HCT116 (cell line): ENCODE measurements at regions not wholly inside any gene's neighbourhood (a gene's known extent, or its start where the extent isn't known, plus 50 kb on each side); places are given as distances from the start of the nearest gene placed in this dataset.

Experiments used
- ATAC-seq: fragments of 200-7000 bp; cut with Tn5 transposase; 2 replicates; pipeline ENCODE4 v1.9.1; 2020; ENCODE audit warnings: mild to moderate bottlenecking, moderate library complexity
- BruUV-seq: library from RNA; stranded (reverse); fragments of 400-500 nt; replicated peaks from 2 replicates; lab custom pipeline; 2021; lab: Mats Ljungman, UMichigan
- CTCF ChIA-PET: fragments of 300-600 bp; sonication (Branson Sonifier 250); formaldehyde crosslinking; loops from one replicate; lab custom pipeline; 2021; ENCODE audit warnings: antibody characterized with exemption; lab: Charles Lee
- POLR2A ChIA-PET: fragments of 300-600, 350-600 bp; sonication (Branson Sonifier 250); formaldehyde crosslinking; loops from one replicate; lab custom pipeline; 2021; ENCODE audit warnings: antibody characterized with exemption; lab: Charles Lee
- RAD21 ChIA-PET, 2 experiments: fragments of 300-600 bp; sonication (Branson Sonifier 250); formaldehyde crosslinking; loops; one replicate each; lab custom pipeline; 2023; ENCODE audit warnings: low total read pairs in 2 of 2; ENCODE audit not compliant: uncharacterized antibody in 2 of 2, unreplicated experiment in 2 of 2, low non-redundant PET in 1 of 2; lab: Charles Lee
- DNase-seq: peaks from one replicate; pipeline ENCODE4 v3.0.0-alpha.2; 2010; ENCODE audit warnings: low read depth, low spot score
- H2AFZ ChIP-seq: fragments of 200-600 bp; shearing (Covaris generic), sonication (generic); 2 replicates; pipeline ENCODE4 v1.6.1; 2017; ENCODE audit warnings: low read depth, mixed run types, mixed read lengths, antibody characterized with exemption, low read length; ENCODE audit not compliant: poor library complexity, severe bottlenecking
- H3K27ac ChIP-seq: 2 replicates; pipeline ENCODE4 v1.5.1; 2012; ENCODE audit warnings: low read depth, low read length
- H3K27me3 ChIP-seq: fragments of 200-600 bp; sonication (generic); 2 replicates; pipeline ENCODE4 v1.6.1; 2016; ENCODE audit warnings: mixed run types, low read length, mixed read lengths; ENCODE audit not compliant: insufficient read depth
- H3K36me3 ChIP-seq, 2 experiments: fragments of 200-500 bp in 1 of 2; fragments of 200-600 bp in 1 of 2; sonication (Bioruptor generic) in 1 of 2; sonication (generic) in 1 of 2; 2 replicates each; pipeline versions ENCODE4 v1.5.1 to v1.6.1; 2014 to 2016; ENCODE audit warnings: low read length in 2 of 2, inconsistent platforms in 1 of 2, mixed read lengths in 1 of 2, mixed run types in 1 of 2; ENCODE audit not compliant: insufficient read depth in 2 of 2, control insufficient read depth in 1 of 2
- H3K4me1 ChIP-seq, 2 experiments: fragments of 200-600 bp in 1 of 2; sonication (generic) in 1 of 2; 2 replicates each; pipeline versions ENCODE4 v1.5.1 to v1.6.1; 2012 to 2017; ENCODE audit warnings: low read length in 2 of 2, inconsistent platforms in 1 of 2, mild to moderate bottlenecking in 1 of 2, mixed read lengths in 1 of 2, mixed run types in 1 of 2, moderate library complexity in 1 of 2; ENCODE audit not compliant: insufficient read depth in 2 of 2, control insufficient read depth in 1 of 2
- H3K4me2 ChIP-seq: fragments of 200-600 bp; sonication (generic); 2 replicates; pipeline ENCODE4 v1.6.1; 2017; ENCODE audit warnings: mixed run types, low read length, mixed read lengths
- H3K4me3 ChIP-seq, 2 experiments: fragments of 200-600 bp in 1 of 2; sonication (generic) in 1 of 2; replicated peaks in 1 of 2; 2 replicates each; pipeline ENCODE4 v1.5.1; 2011 to 2016; ENCODE audit warnings: low read length in 2 of 2, control low read depth in 1 of 2, low read depth in 1 of 2, mild to moderate bottlenecking in 1 of 2, mixed read lengths in 1 of 2, mixed run types in 1 of 2
- H3K79me2 ChIP-seq: fragments of 200-600 bp; sonication (generic); 2 replicates; pipeline ENCODE4 v1.6.1; 2017; ENCODE audit warnings: mild to moderate bottlenecking, mixed run types, low read length, moderate library complexity, mixed read lengths; ENCODE audit not compliant: insufficient read depth
- H3K9ac ChIP-seq: fragments of 200-600 bp; sonication (generic); 2 replicates; pipeline ENCODE4 v1.6.1; 2016; ENCODE audit warnings: low read length, mixed read lengths
- H3K9me2 ChIP-seq: fragments of 200-600 bp; sonication (generic), shearing (Covaris generic); 2 replicates; pipeline ENCODE4 v1.6.1; 2017; ENCODE audit warnings: mixed run types, mild to moderate bottlenecking, moderate library complexity; ENCODE audit not compliant: insufficient read depth
- H3K9me3 ChIP-seq, 2 experiments: fragments of 200-500 bp in 1 of 2; fragments of 200-600 bp in 1 of 2; sonication (Bioruptor generic) in 1 of 2; sonication (generic) in 1 of 2; 2 replicates each; pipeline ENCODE4 v1.6.1; 2014 to 2017; ENCODE audit warnings: low read length in 2 of 2, mixed read lengths in 2 of 2, inconsistent platforms in 1 of 2, low read depth in 1 of 2, mild to moderate bottlenecking in 1 of 2, mixed run types in 1 of 2, moderate library complexity in 1 of 2; ENCODE audit not compliant: control insufficient read depth in 1 of 2, insufficient read depth in 1 of 2
- H4K20me1 ChIP-seq: fragments of 200-600 bp; sonication (generic), shearing (Covaris generic); 2 replicates; pipeline ENCODE4 v1.6.1; 2017; ENCODE audit warnings: mixed run types, mild to moderate bottlenecking, moderate library complexity; ENCODE audit not compliant: insufficient read depth
- CBX3 ChIP-seq: IDR thresholded peaks from 2 replicates; pipeline ENCODE4 v1.6.1; 2012; ENCODE audit warnings: low read depth
- CEBPB ChIP-seq: IDR thresholded peaks from 2 replicates; pipeline ENCODE4 v1.6.1; 2012; ENCODE audit warnings: low read depth
- ELF1 ChIP-seq: IDR thresholded peaks from 2 replicates; pipeline ENCODE4 v1.6.1; 2012; ENCODE audit warnings: low read depth, borderline replicate concordance
- EZH2phosphoT487 ChIP-seq: fragments of 200-600 bp; IDR thresholded peaks from 2 replicates; pipeline ENCODE4 v1.6.1; 2018; ENCODE audit warnings: antibody characterized with exemption, borderline replicate concordance
- FOSL1 ChIP-seq: IDR thresholded peaks from 2 replicates; pipeline ENCODE4 v1.6.1; 2012; ENCODE audit warnings: low read depth
- JUND ChIP-seq: IDR thresholded peaks from 2 replicates; pipeline ENCODE4 v1.6.1; 2012
- POLR2A ChIP-seq: IDR thresholded peaks from 2 replicates; pipeline ENCODE4 v1.7.0; 2011; ENCODE audit warnings: borderline replicate concordance; ENCODE audit not compliant: insufficient read depth, insufficient read length; ENCODE audit errors: extremely low read depth
- POLR2AphosphoS5 ChIP-seq: IDR thresholded peaks from 2 replicates; pipeline ENCODE4 v1.6.1; 2011; ENCODE audit warnings: mild to moderate bottlenecking, low read depth, low read length, moderate library complexity
- RAD21 ChIP-seq: IDR thresholded peaks from 2 replicates; pipeline ENCODE4 v1.6.1; 2012; ENCODE audit warnings: low read depth, mild to moderate bottlenecking
- SIN3A ChIP-seq: IDR thresholded peaks from 2 replicates; pipeline ENCODE4 v1.6.1; 2012; ENCODE audit warnings: low read depth
- SRF ChIP-seq: IDR thresholded peaks from 2 replicates; pipeline ENCODE4 v1.6.1; 2012; ENCODE audit warnings: low read depth
- TCF7L2 ChIP-seq: IDR thresholded peaks from 2 replicates; pipeline ENCODE4 v1.7.0; 2011; ENCODE audit warnings: borderline replicate concordance, inconsistent platforms; ENCODE audit not compliant: insufficient read depth, insufficient read length; ENCODE audit errors: extremely low read depth
- ZFX ChIP-seq: fragments of 450-650 bp; IDR thresholded peaks from 2 replicates; pipeline ENCODE4 v1.6.1; 2017
- intact Hi-C: fragments of 100-400 bp; cut with micrococcal nuclease; formaldehyde crosslinking; loops from 2 replicates; pipeline ENCODE4 v1.10.0; 2022
- TF ChIP-seq, protein P1 (sequence below): IDR thresholded peaks from 2 replicates; pipeline ENCODE4 v1.6.1; 2012
- TF ChIP-seq, protein P2 (sequence below), 3 experiments: fragments of 200-600 bp in 1 of 3; sonication (generic) in 1 of 3; IDR thresholded peaks in 2 of 3; conservative IDR thresholded peaks in 1 of 3; 2 replicates each; pipeline ENCODE4 v1.5.1; 2012 to 2017; ENCODE audit warnings: low read depth in 2 of 3, low read length in 2 of 3, antibody characterized with exemption in 1 of 3, borderline replicate concordance in 1 of 3, control low read depth in 1 of 3, mild to moderate bottlenecking in 1 of 3, mixed read lengths in 1 of 3, mixed run types in 1 of 3, moderate library complexity in 1 of 3; ENCODE audit not compliant: insufficient read depth in 1 of 3

DNA sequence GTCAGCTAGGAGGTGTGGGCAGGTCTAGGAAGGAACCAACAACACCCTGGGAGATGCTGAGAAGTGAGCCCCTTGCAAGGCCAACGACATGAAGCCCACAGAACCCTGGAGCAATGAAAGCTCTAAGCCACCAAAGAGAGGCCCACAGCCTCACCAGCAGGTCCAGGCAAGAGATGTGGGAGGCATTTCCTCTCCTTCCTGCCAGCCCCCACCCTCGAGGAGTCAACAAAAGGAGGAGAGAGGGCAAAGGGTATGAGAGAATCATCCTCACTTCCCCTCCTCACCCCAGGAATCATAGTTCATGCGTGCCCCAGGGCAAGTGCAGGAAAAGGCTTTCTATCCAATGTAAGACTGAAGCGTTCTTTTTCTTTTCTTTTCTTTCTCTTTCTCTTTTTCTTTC, 195.8 kb downstream of the SHQ1 start:
- peaks cover under 1 to 2% of the 10 kb centered on the region in 2 experiments; a peak in 2 of 4 replicates for H3K4me1 ChIP-seq
- no peak for ATAC-seq
- H3K36me3 ChIP-seq = no peaks in the 10 kb centered on the region
- no peaks in the 10 kb centered on the region for H3K79me2 ChIP-seq
- no peak overlapping the region for H3K27ac ChIP-seq
- CTCF ChIA-PET = no interaction called here
- BruUV-seq = no TSS peak
- no peak for TF ChIP-seq SRF
- no peak for TF ChIP-seq POLR2AphosphoS5
- TF ChIP-seq, protein P1, sequence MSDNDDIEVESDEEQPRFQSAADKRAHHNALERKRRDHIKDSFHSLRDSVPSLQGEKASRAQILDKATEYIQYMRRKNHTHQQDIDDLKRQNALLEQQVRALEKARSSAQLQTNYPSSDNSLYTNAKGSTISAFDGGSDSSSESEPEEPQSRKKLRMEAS = no peak
- TF ChIP-seq ELF1 = no peak
- TF ChIP-seq TCF7L2 = no peak
- TF ChIP-seq, protein P2, sequence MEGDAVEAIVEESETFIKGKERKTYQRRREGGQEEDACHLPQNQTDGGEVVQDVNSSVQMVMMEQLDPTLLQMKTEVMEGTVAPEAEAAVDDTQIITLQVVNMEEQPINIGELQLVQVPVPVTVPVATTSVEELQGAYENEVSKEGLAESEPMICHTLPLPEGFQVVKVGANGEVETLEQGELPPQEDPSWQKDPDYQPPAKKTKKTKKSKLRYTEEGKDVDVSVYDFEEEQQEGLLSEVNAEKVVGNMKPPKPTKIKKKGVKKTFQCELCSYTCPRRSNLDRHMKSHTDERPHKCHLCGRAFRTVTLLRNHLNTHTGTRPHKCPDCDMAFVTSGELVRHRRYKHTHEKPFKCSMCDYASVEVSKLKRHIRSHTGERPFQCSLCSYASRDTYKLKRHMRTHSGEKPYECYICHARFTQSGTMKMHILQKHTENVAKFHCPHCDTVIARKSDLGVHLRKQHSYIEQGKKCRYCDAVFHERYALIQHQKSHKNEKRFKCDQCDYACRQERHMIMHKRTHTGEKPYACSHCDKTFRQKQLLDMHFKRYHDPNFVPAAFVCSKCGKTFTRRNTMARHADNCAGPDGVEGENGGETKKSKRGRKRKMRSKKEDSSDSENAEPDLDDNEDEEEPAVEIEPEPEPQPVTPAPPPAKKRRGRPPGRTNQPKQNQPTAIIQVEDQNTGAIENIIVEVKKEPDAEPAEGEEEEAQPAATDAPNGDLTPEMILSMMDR (IDR thresholded peaks at IDR 0.05 in 2 of 3, conservative IDR thresholded peaks at IDR 0.05 in 1 of 3; ENCODE audit: borderline replicate concordance in 1 of 3, insufficient read depth in 1 of 3, low read depth in 2 of 3, low read length in 2 of 3) = no peak
- TF ChIP-seq RAD21 = no peak
- TF ChIP-seq EZH2phosphoT487 = no peak
- TF ChIP-seq JUND = no peak
- no peak for TF ChIP-seq SIN3A
- no peak for TF ChIP-seq POLR2A
- TF ChIP-seq FOSL1 = no peak
- no peak for TF ChIP-seq CEBPB
- no peak for TF ChIP-seq CBX3
- TF ChIP-seq ZFX = no peak
- TF ChIP-seq, all 23 proteins: peak for 0
- H3K9ac ChIP-seq = no peak overlapping the region
- H4K20me1 ChIP-seq = no peaks in the 10 kb centered on the region
- no peak overlapping the region for H3K4me2 ChIP-seq
- no peaks in the 10 kb centered on the region for H3K27me3 ChIP-seq
- H2AFZ ChIP-seq = no peak overlapping the region
- no peaks in the 10 kb centered on the region for H3K9me2 ChIP-seq
- intact Hi-C loops = loop anchor here (10.0 kb wide), 1 partner anchor 198 kb away; no protein-coding TSS in a partner anchor
- POLR2A ChIA-PET = no interaction called here
- H3K4me3 ChIP-seq = no peak overlapping the region
- H3K9me3 ChIP-seq = no peaks in the 10 kb centered on the region
- DNase-seq = no peak
- RAD21 ChIA-PET = no interaction called here
